Breast epithelium (tissue), 4 donors: ENCODE measurements at regions not wholly inside any gene's neighbourhood (a gene's known extent, or its start where the extent isn't known, plus 50 kb on each side); places are given as distances from the start of the nearest gene placed in this dataset.

Source experiments
- DNase-seq, 2 donors: peaks; one replicate each; pipeline ENCODE4 v3.0.0-alpha.2; 2019; ENCODE audit warnings: low spot score in 2 of 2
- H3K27ac ChIP-seq, 2 donors: fragments of 200-600 bp; sonication (generic) in 1 of 2; one replicate each; pipeline ENCODE4 v1.5.1; 2016 to 2019; ENCODE audit warnings: mild to moderate bottlenecking in 1 of 2
- H3K27me3 ChIP-seq, 2 donors: fragments of 200-600 bp; sonication (generic) in 1 of 2; one replicate each; pipeline versions ENCODE4 v1.5.1 to v1.6.0; 2017 to 2019; ENCODE audit warnings: control low read depth in 1 of 2, mild to moderate bottlenecking in 1 of 2
- H3K36me3 ChIP-seq: fragments of 200-600 bp; one replicate; pipeline ENCODE4 v1.5.1; 2019
- H3K4me1 ChIP-seq, 2 donors: fragments of 200-600 bp; sonication (generic); one replicate each; pipeline ENCODE4 v1.5.1; 2016 to 2019; ENCODE audit warnings: control low read depth in 1 of 2
- H3K4me3 ChIP-seq, 3 donors: fragments of 200-600 bp; sonication (generic); 1 replicate in 2 of 3; 2 replicates in 1 of 3; pipeline ENCODE4 v1.5.1; 2016 to 2019; ENCODE audit warnings: mild to moderate bottlenecking in 3 of 3, moderate library complexity in 2 of 3
- H3K9me3 ChIP-seq, 2 donors: fragments of 200-600 bp; sonication (generic) in 1 of 2; one replicate each; pipeline ENCODE4 v1.5.1; 2016 to 2019; ENCODE audit warnings: control low read depth in 1 of 2
- CTCF ChIP-seq, 3 donors: fragments of 450-650 bp; IDR thresholded peaks; one replicate each; pipeline ENCODE4 v1.5.1; 2016 to 2017; ENCODE audit warnings: antibody characterized with exemption in 3 of 3, mild to moderate bottlenecking in 3 of 3, moderate library complexity in 3 of 3
- POLR2A ChIP-seq: fragments of 450-650 bp; IDR thresholded peaks from one replicate; pipeline ENCODE4 v1.6.1; 2016; ENCODE audit warnings: antibody characterized with exemption, mild to moderate bottlenecking, moderate library complexity
- POLR2AphosphoS5 ChIP-seq, 3 donors: sonication (generic); formaldehyde crosslinking; IDR thresholded peaks; one replicate each; pipeline ENCODE4 v1.6.1; 2017; ENCODE audit warnings: antibody characterized with exemption in 3 of 3
- intact Hi-C: fragments of 100-400 bp; cut with DNase I; formaldehyde crosslinking; loops from one replicate; pipeline ENCODE4 v1.15.1; 2023; ENCODE audit warnings: low total_unique reads

- no peak overlapping the region for H3K4me3 ChIP-seq
- DNase-seq = no peak
- H3K9me3 ChIP-seq = no peaks in the 10 kb centered on the region
- no peaks in the 10 kb centered on the region for H3K36me3 ChIP-seq
- no peak overlapping the region for H3K27ac ChIP-seq
- no peaks in the 10 kb centered on the region for H3K4me1 ChIP-seq
- TF ChIP-seq POLR2A (no peak), POLR2AphosphoS5 (IDR thresholded peaks at IDR 0.05) (no peak), CTCF (IDR thresholded peaks at IDR 0.05) (no peak)
- intact Hi-C loops = no loop called here
- no peaks in the 10 kb centered on the region for H3K27me3 ChIP-seq
Measured at GRCh38 chr9:87436716-87437115, 61.0 kb upstream of the DAPK1 start.

GRCh38 chr9:87437966-87438365 is 59.7 kb upstream of the DAPK1 start:
- Histone ChIP-seq H3K9me3 (no peaks in the 10 kb centered on the region), H3K4me1 (no peaks in the 10 kb centered on the region), H3K27me3 (no peaks in the 10 kb centered on the region), H3K36me3 (no peaks in the 10 kb centered on the region), H3K4me3 (no peak overlapping the region), H3K27ac (no peak overlapping the region)
- no peak for DNase-seq
- intact Hi-C loops = no loop called here
- TF ChIP-seq POLR2A = no peak
- TF ChIP-seq POLR2AphosphoS5 (IDR thresholded peaks at IDR 0.05) = no peak
- TF ChIP-seq CTCF (IDR thresholded peaks at IDR 0.05) = no peak

- H3K27ac ChIP-seq = no peak overlapping the region
- no peak for TF ChIP-seq CTCF (IDR thresholded peaks at IDR 0.05)
- TF ChIP-seq POLR2A = no peak
- TF ChIP-seq POLR2AphosphoS5 (IDR thresholded peaks at IDR 0.05) = no peak
- H3K27me3 ChIP-seq = no peaks in the 10 kb centered on the region
- H3K4me3 ChIP-seq = no peak overlapping the region
- intact Hi-C loops = no loop called here
- no peaks in the 10 kb centered on the region for H3K36me3 ChIP-seq
- no peak for DNase-seq
- H3K4me1 ChIP-seq = no peaks in the 10 kb centered on the region
- no peaks in the 10 kb centered on the region for H3K9me3 ChIP-seq
Measured at GRCh38 chr9:87441251-87441650, 56.4 kb upstream of the DAPK1 start.

- intact Hi-C loops = no loop called here
- no peak for DNase-seq
- Histone ChIP-seq H3K27ac (no peak overlapping the region), H3K36me3 (no peaks in the 10 kb centered on the region), H3K27me3 (peaks cover 0 to under 1% of the 10 kb centered on the region in 2 donors), H3K9me3 (no peaks in the 10 kb centered on the region), H3K4me1 (no peaks in the 10 kb centered on the region), H3K4me3 (no peak overlapping the region)
- TF ChIP-seq POLR2A = no peak
- no peak for TF ChIP-seq POLR2AphosphoS5 (IDR thresholded peaks at IDR 0.05)
- TF ChIP-seq CTCF (IDR thresholded peaks at IDR 0.05) = no peak
Measured at GRCh38 chr9:87442451-87442850, 55.2 kb upstream of the DAPK1 start.

GRCh38 chr9:87443006-87443405 is 54.7 kb upstream of the DAPK1 start:
- Histone ChIP-seq H3K36me3 (no peaks in the 10 kb centered on the region), H3K27me3 (peaks cover 0 to 2% of the 10 kb centered on the region in 2 donors), H3K4me3 (no peak overlapping the region), H3K9me3 (no peaks in the 10 kb centered on the region), H3K4me1 (no peaks in the 10 kb centered on the region), H3K27ac (no peak overlapping the region)
- no peak for DNase-seq
- no peak for TF ChIP-seq POLR2AphosphoS5 (IDR thresholded peaks at IDR 0.05)
- no peak for TF ChIP-seq POLR2A
- no peak for TF ChIP-seq CTCF (IDR thresholded peaks at IDR 0.05)
- intact Hi-C loops = no loop called here
